ENCODE measurements at regions not wholly inside any gene's neighbourhood (a gene's known extent, or its start where the extent isn't known, plus 50 kb on each side); places are given as distances from the start of the nearest gene placed in this dataset.

- H3K9ac ChIP-seq (ENCODE audit: insufficient read depth in 1 of 2, low read length in 2 of 2): no peak overlapping the region
- H3K9me3 ChIP-seq (ENCODE audit: control insufficient read depth in 4 of 4, insufficient read depth in 3 of 4, low read length in 3 of 4): peaks cover 0 to 1% (median 0%) of the 10 kb centered on the region in 4 donors
- no peaks in the 10 kb centered on the region for H3K36me3 ChIP-seq (ENCODE audit: control insufficient read depth in 4 of 4, insufficient read depth in 4 of 4, low read length in 4 of 4)
- H3K4me1 ChIP-seq (ENCODE audit: control insufficient read depth in 5 of 5, insufficient read depth in 5 of 5, low read length in 5 of 5): no peaks in the 10 kb centered on the region
- 94 to 95% methylated on average over 1 of the region's 1 CpG for WGBS, 2 donors
- H3K27ac ChIP-seq (ENCODE audit: low read depth in 1 of 2, low read length in 1 of 2): no peak overlapping the region
- ATAC-seq (ENCODE audit: insufficient read depth, low FRiP score) (no peak), DNase-seq (no peak)
- TF ChIP-seq CTCF (IDR thresholded peaks at IDR 0.05; ENCODE audit: control extremely low read depth, extremely low read depth): no peak
- no peak overlapping the region for H3K4me3 ChIP-seq
- H3K27me3 ChIP-seq (ENCODE audit: control insufficient read depth in 3 of 3, insufficient read depth in 3 of 3, low read length in 2 of 3): peaks cover 0 to 6% (median 0%) of the 10 kb centered on the region in 3 donors
Observed at GRCh38 chr6:21519642-21520041, 73.9 kb upstream of the SOX4 start.

GRCh38 chr6:21521276-21521675, 72.3 kb upstream of the SOX4 start:
- H3K36me3 ChIP-seq (ENCODE audit: control insufficient read depth in 4 of 4, insufficient read depth in 4 of 4, low read length in 4 of 4): no peaks in the 10 kb centered on the region
- ATAC-seq (ENCODE audit: insufficient read depth, low FRiP score) (no peak), DNase-seq (no peak)
- no peak overlapping the region for H3K9ac ChIP-seq (ENCODE audit: insufficient read depth in 1 of 2, low read length in 2 of 2)
- H3K27me3 ChIP-seq (ENCODE audit: control insufficient read depth in 3 of 3, insufficient read depth in 3 of 3, low read length in 2 of 3): peaks cover 0 to 6% (median 0%) of the 10 kb centered on the region in 3 donors
- no peak overlapping the region for H3K4me3 ChIP-seq
- WGBS, 2 donors: 66 to 72% methylated on average over 4 of the region's 4 CpGs
- H3K27ac ChIP-seq (ENCODE audit: low read depth in 1 of 2, low read length in 1 of 2): no peak overlapping the region
- TF ChIP-seq CTCF (IDR thresholded peaks at IDR 0.05; ENCODE audit: control extremely low read depth, extremely low read depth): no peak
- peaks cover 0 to 1% (median 0%) of the 10 kb centered on the region in 4 donors for H3K9me3 ChIP-seq (ENCODE audit: control insufficient read depth in 4 of 4, insufficient read depth in 3 of 4, low read length in 3 of 4)
- H3K4me1 ChIP-seq (ENCODE audit: control insufficient read depth in 5 of 5, insufficient read depth in 5 of 5, low read length in 5 of 5): no peaks in the 10 kb centered on the region

GRCh38 chr6:21522143-21522747, 71.3 kb upstream of the SOX4 start:
- no peak for DNase-seq

More at GRCh38 chr6:21522143-21522747, 71.3 kb upstream of the SOX4 start:
- Histone ChIP-seq H3K4me1 (ENCODE audit: control insufficient read depth in 5 of 5, insufficient read depth in 5 of 5, low read length in 5 of 5) (no peaks in the 10 kb centered on the region), H3K9ac (ENCODE audit: insufficient read depth in 1 of 2, low read length in 2 of 2) (no peak overlapping the region), H3K9me3 (ENCODE audit: control insufficient read depth in 4 of 4, insufficient read depth in 3 of 4, low read length in 3 of 4) (peaks cover 0 to 1% (median 0%) of the 10 kb centered on the region in 4 donors), H3K36me3 (ENCODE audit: control insufficient read depth in 4 of 4, insufficient read depth in 4 of 4, low read length in 4 of 4) (no peaks in the 10 kb centered on the region), H3K27me3 (ENCODE audit: control insufficient read depth in 3 of 3, insufficient read depth in 3 of 3, low read length in 2 of 3) (peaks cover 0 to 6% (median 0%) of the 10 kb centered on the region in 3 donors), H3K27ac (ENCODE audit: low read depth in 1 of 2, low read length in 1 of 2) (no peak overlapping the region), H3K4me3 (no peak overlapping the region)
- no peak for ATAC-seq (ENCODE audit: insufficient read depth, low FRiP score)
- WGBS, 2 donors: 92 to 93% methylated on average over 14 of the region's 14 CpGs
- no peak for TF ChIP-seq CTCF (IDR thresholded peaks at IDR 0.05; ENCODE audit: control extremely low read depth, extremely low read depth)

Data from lung (tissue), 11 donors.